ENCODE measurements at regions not wholly inside any gene's neighbourhood (a gene's known extent, or its start where the extent isn't known, plus 50 kb on each side); places are given as distances from the start of the nearest gene placed in this dataset.

- no peak for DNase-seq (ENCODE audit: low read depth)
Observed at GRCh38 chr9:7238247-7238637, 480.5 kb downstream of the KDM4C start.

DNA sequence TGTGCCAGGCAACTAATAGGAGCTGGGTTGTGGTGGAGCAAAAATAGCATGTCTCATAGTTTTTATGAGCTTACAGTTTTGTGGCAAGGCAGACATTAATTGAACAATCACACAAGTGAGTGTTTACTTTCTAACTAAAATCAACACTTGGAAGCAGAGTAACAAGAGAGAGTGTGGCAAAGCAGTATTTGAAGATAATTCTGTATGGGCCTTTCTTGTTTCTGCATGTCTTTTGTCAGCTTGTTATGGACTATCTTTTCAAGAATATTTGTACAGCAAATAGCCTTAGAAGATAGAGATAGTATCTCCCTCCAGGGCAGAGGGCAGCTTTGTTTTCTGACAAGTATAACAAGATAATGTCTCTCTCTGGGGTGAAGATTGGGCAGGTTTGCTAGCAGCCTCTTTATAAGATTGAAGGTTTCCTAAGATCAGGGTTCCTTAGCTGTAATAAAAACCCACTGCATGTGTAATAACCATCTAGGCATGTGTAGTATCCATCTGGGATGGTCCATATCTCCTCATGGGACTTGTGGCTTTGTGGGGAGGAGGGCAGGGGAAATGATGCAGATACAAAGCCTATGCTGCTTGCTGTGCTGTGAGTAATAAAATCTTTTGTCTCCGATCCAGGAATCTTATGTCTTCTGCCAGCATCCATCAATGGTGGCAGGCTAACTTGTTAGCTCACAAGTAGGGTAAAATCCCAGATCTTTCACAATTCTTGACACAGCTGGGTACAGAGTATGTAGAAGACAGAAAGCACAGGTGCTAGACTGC lies 479.9 kb downstream of the KDM4C start:
- DNase-seq (ENCODE audit: low read depth): no peak

DNA sequence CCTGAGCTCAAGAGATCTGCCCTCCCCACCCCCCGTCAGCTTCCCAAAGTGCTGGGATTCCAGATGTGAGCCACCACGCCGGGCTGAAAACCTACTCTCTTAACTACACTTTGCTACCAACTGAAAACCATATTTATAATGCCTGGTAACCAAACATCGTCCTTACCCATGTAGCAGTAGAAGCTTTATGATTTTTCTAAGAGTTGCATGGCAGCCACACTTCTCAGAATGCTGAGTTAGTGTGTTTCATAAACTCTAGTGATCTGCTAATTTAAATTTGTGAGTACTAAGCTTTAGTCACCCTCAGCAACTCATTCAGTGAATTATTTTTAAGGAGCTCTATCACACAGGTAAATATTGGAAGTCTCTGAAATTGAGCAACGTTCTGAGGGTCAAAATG lies 478.4 kb downstream of the KDM4C start:
- DNase-seq (ENCODE audit: low read depth): no peak

GRCh38 chr9:7234144-7234543 lies 476.4 kb downstream of the KDM4C start:
- no peak for DNase-seq (ENCODE audit: low read depth)

DNA sequence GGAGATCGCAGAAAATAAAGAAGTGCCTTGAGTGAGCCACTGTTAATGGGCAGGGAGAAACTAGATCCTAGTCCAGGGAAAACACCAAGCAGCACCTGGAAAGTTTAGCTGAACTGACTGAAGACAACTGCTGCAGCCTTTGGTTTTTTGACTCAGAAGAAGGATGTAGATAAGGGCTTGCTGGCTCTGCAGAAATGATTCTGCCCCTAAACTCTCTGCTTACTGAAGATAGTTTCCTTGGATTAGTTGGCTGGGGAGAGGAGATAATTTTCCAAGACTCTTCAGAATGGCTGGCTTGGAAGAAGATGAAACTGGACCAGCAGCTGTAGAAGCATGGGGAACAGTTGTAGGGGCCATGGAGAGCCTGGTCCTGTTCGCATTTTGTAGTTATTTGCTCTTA lies 471.8 kb downstream of the KDM4C start:
- no peak for DNase-seq (ENCODE audit: low read depth)

- no peak for DNase-seq (ENCODE audit: low read depth)
Observed at GRCh38 chr9:7228726-7229125, 471.0 kb downstream of the KDM4C start.

DNA sequence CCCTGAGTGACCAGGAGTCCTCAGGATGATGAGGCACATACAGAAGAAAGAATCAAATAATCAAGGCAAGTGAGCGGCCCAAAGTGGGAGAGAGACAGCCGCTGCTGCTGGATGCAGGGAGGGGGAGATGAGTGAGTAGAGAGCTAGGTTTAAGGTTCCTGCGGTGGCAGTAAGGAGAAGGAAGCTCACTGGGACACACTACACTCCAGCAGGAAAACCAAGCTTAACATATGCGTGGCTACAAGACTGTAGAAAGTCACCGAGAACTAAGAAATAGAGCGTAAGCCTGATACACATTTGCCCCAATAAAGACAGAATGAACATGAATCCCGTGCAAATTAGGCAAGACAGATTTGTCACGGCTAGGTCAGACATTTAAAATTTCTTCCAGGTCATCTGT lies 470.2 kb downstream of the KDM4C start:
- DNase-seq (ENCODE audit: low read depth): no peak

GRCh38 chr9:7226007-7226640 lies 468.4 kb downstream of the KDM4C start:
- DNase-seq (ENCODE audit: low read depth): no peak

All from activated T-helper 9 cell treated with anti-CD3 and anti-CD28 coated beads, Interleukin-2, amount 50 U/mL, for 16 hours (primary cell).